ENCODE measurements at regions not wholly inside any gene's neighbourhood (a gene's known extent, or its start where the extent isn't known, plus 50 kb on each side); places are given as distances from the start of the nearest gene placed in this dataset.
"Not testable (repeated sequence)": the region's sequence is repeated elsewhere in the genome, so short reads cannot be mapped to it uniquely, and the experiment has no call there.

DNA sequence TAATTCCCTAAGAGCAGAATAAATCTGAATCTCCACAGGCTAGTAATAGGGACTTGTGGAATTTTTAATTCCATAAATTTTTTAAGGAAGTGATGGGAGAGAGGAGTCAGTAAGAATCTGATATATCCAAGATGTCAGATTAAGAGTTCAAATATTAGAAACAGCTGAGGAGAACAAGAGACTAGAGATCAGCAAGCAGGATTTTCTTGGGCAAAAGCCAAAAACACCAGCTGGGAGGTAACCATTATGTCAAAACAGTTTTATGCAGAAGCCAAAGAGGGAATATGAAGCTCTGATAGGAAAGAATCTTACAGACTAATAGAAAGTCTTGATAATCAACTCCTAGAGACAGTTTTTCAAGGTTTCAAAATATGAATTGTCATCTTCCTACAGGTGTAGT, 72.2 kb upstream of the RBPJ start:
- Histone ChIP-seq H3K27ac (no peak overlapping the region), H3K4me2 (no peak overlapping the region), H3K79me2 (ENCODE audit: insufficient read depth, low read depth) (no peaks in the 10 kb centered on the region), H3K36me3 (ENCODE audit: insufficient read depth) (no peaks in the 10 kb centered on the region), H3K4me1 (ENCODE audit: low read depth, poor library complexity, severe bottlenecking) (no peaks in the 10 kb centered on the region), H2AFZ (ENCODE audit: low read depth) (no peak overlapping the region), H4K20me1 (ENCODE audit: insufficient read depth) (no peaks in the 10 kb centered on the region), H3K4me3 (IDR thresholded peaks at IDR 0.05; ENCODE audit: insufficient read depth, low read depth, low read length) (no peak overlapping the region), H3K9ac (no peak overlapping the region), H3K27me3 (ENCODE audit: insufficient read depth, low read depth) (no peaks in the 10 kb centered on the region)
- TF ChIP-seq, protein P1, sequence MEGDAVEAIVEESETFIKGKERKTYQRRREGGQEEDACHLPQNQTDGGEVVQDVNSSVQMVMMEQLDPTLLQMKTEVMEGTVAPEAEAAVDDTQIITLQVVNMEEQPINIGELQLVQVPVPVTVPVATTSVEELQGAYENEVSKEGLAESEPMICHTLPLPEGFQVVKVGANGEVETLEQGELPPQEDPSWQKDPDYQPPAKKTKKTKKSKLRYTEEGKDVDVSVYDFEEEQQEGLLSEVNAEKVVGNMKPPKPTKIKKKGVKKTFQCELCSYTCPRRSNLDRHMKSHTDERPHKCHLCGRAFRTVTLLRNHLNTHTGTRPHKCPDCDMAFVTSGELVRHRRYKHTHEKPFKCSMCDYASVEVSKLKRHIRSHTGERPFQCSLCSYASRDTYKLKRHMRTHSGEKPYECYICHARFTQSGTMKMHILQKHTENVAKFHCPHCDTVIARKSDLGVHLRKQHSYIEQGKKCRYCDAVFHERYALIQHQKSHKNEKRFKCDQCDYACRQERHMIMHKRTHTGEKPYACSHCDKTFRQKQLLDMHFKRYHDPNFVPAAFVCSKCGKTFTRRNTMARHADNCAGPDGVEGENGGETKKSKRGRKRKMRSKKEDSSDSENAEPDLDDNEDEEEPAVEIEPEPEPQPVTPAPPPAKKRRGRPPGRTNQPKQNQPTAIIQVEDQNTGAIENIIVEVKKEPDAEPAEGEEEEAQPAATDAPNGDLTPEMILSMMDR (conservative IDR thresholded peaks at IDR 0.05; ENCODE audit: low read depth, low read length), result no peak

DNA sequence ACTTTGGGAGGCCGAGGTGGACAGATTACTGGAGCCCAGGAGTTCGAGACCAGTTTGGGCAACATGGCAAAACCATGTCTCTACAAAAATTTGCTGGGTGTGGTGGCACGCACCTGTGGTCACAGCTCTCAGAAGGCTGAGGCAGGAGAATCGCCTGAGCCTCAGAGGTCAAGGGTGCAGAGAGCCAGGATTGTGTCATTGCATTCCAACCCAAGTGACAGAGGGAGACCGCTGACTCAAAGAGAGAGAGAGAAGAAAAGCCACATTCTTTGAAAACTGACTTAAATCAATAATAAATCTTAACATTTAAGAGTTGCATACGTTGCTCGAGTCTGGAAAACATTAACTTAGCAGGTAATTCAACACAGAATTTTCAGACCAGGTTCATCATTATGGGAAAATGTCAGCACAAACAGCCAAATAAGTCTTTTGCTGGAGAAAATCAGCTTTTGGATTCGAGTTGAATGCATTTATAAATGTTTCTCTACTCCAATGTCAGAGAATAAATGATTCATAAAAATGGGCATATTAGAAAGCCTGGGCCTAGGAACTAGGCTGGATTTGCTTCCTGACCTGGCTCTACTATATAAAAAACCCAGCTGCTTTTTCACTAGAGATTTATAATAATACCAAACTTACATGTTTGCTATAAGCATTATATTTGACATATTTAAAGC, 68.3 kb upstream of the RBPJ start:
- no peaks in the 10 kb centered on the region for H3K27me3 ChIP-seq (ENCODE audit: insufficient read depth, low read depth)
- no peak overlapping the region for H2AFZ ChIP-seq (ENCODE audit: low read depth)
- TF ChIP-seq, protein P1 (conservative IDR thresholded peaks at IDR 0.05; ENCODE audit: low read depth, low read length), result no peak
- no peak overlapping the region for H3K27ac ChIP-seq
- no peaks in the 10 kb centered on the region for H3K4me1 ChIP-seq (ENCODE audit: low read depth, poor library complexity, severe bottlenecking)
- no peak overlapping the region for H3K9ac ChIP-seq
- H4K20me1 ChIP-seq (ENCODE audit: insufficient read depth), result no peaks in the 10 kb centered on the region
- no peak overlapping the region for H3K4me3 ChIP-seq (IDR thresholded peaks at IDR 0.05; ENCODE audit: insufficient read depth, low read depth, low read length)
- H3K4me2 ChIP-seq, result no peak overlapping the region
- no peaks in the 10 kb centered on the region for H3K36me3 ChIP-seq (ENCODE audit: insufficient read depth)
- no peaks in the 10 kb centered on the region for H3K79me2 ChIP-seq (ENCODE audit: insufficient read depth, low read depth)

DNA sequence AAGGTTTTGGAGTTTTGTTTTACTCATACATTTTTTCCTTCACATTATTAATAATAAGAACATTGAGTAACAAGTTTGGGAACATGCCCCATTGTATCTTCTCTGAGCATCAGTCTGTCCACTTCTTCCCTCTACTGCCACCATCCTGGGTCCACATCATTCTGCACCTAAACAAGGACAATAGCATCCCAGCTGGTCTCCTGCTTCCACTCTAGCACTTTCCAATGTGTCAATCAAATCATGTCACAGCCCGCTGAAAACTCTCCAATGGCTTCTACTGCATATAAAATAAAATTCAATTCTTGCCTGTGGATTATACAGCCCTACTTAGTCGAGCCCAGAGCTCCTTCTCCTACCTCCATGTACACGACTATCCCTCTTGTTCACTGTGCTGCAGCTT, 66.8 kb upstream of the RBPJ start:
- TF ChIP-seq, protein P1 (conservative IDR thresholded peaks at IDR 0.05; ENCODE audit: low read depth, low read length), result no peak
- Histone ChIP-seq H2AFZ (ENCODE audit: low read depth) (no peak overlapping the region), H4K20me1 (ENCODE audit: insufficient read depth) (no peaks in the 10 kb centered on the region), H3K9ac (no peak overlapping the region), H3K36me3 (ENCODE audit: insufficient read depth) (no peaks in the 10 kb centered on the region), H3K27ac (no peak overlapping the region), H3K27me3 (ENCODE audit: insufficient read depth, low read depth) (no peaks in the 10 kb centered on the region), H3K4me1 (ENCODE audit: low read depth, poor library complexity, severe bottlenecking) (no peaks in the 10 kb centered on the region), H3K4me2 (no peak overlapping the region), H3K79me2 (ENCODE audit: insufficient read depth, low read depth) (no peaks in the 10 kb centered on the region), H3K4me3 (IDR thresholded peaks at IDR 0.05; ENCODE audit: insufficient read depth, low read depth, low read length) (no peak overlapping the region)

DNA sequence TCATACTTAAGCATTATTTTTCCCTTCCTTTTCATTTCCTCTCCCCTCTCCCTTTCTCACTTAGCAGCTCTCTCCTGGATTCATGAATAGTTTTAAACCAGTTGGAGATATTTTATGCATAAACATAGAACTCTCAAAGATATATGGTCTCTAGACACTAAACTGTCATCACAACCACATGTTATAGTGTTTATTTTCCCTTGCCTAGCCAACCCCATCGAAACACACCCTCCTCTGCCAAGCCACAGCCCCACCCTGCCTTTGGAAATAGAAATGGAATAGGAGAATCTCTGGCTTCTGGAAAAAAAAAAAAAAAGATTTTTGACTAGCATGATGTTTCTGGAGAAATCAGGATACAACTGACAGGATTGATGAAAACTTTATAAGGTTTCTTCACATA, 64.8 kb upstream of the RBPJ start:
- H3K79me2 ChIP-seq (ENCODE audit: insufficient read depth, low read depth), result no peaks in the 10 kb centered on the region
- H3K9ac ChIP-seq, result no peak overlapping the region
- no peak overlapping the region for H3K4me2 ChIP-seq
- no peaks in the 10 kb centered on the region for H3K36me3 ChIP-seq (ENCODE audit: insufficient read depth)
- H3K4me1 ChIP-seq (ENCODE audit: low read depth, poor library complexity, severe bottlenecking), result no peaks in the 10 kb centered on the region
- H3K4me3 ChIP-seq (IDR thresholded peaks at IDR 0.05; ENCODE audit: insufficient read depth, low read depth, low read length), result no peak overlapping the region
- TF ChIP-seq, protein P1 (conservative IDR thresholded peaks at IDR 0.05; ENCODE audit: low read depth, low read length), result no peak
- H3K27me3 ChIP-seq (ENCODE audit: insufficient read depth, low read depth), result no peaks in the 10 kb centered on the region
- H4K20me1 ChIP-seq (ENCODE audit: insufficient read depth), result no peaks in the 10 kb centered on the region
- no peak overlapping the region for H3K27ac ChIP-seq
- H2AFZ ChIP-seq (ENCODE audit: low read depth), result no peak overlapping the region

DNA sequence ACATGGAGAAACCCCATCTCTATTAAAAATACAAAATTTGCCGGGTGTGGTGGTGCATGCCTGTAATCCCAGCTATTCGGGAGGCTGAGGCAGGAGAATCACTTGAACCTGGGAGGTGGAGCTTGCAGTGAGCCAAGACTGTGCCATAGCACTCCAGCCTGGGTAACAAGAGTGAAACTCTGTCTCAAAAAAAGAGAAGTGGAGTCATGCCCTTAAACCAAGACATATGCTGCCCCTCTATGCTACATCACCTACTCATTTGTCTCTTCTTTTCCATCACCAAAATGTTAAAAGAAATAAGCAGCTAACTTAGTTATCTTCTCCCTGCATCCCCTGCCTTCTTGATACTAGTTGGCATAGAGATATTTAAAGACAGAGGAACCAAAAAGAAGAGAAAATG, 63.4 kb upstream of the RBPJ start:
- not testable (repeated sequence) for H4K20me1 ChIP-seq (ENCODE audit: insufficient read depth); H3K4me2 ChIP-seq

More for the DNA sequence above, 63.4 kb upstream of the RBPJ start:
- H3K27ac ChIP-seq; H2AFZ ChIP-seq (ENCODE audit: low read depth); H3K4me3 ChIP-seq (IDR thresholded peaks at IDR 0.05; ENCODE audit: insufficient read depth, low read depth, low read length); H3K79me2 ChIP-seq (ENCODE audit: insufficient read depth, low read depth); H3K4me1 ChIP-seq (ENCODE audit: low read depth, poor library complexity, severe bottlenecking); H3K9ac ChIP-seq; H3K36me3 ChIP-seq (ENCODE audit: insufficient read depth); H3K27me3 ChIP-seq (ENCODE audit: insufficient read depth, low read depth): not testable (repeated sequence)

Data from KMS-11 (cell line).